Fibroblast of pulmonary artery (primary cell): ENCODE measurements at regions not wholly inside any gene's neighbourhood (a gene's known extent, or its start where the extent isn't known, plus 50 kb on each side); places are given as distances from the start of the nearest gene placed in this dataset.

ENCODE experiments used
- DNase-seq: peaks from one replicate; pipeline ENCODE4 v3.0.0-alpha.2; 2010; ENCODE audit warnings: low read depth
- H3K4me3 ChIP-seq: replicated peaks from 2 replicates; pipeline ENCODE4 v1.5.1; 2011; ENCODE audit warnings: low read depth, mild to moderate bottlenecking, control low read depth, low read length, moderate library complexity
- TF ChIP-seq, protein P1 (sequence below): IDR thresholded peaks from 2 replicates; pipeline ENCODE4 v1.5.1; 2011; ENCODE audit warnings: mild to moderate bottlenecking, control low read depth, low read length, inconsistent platforms; ENCODE audit errors: missing control alignments

DNA sequence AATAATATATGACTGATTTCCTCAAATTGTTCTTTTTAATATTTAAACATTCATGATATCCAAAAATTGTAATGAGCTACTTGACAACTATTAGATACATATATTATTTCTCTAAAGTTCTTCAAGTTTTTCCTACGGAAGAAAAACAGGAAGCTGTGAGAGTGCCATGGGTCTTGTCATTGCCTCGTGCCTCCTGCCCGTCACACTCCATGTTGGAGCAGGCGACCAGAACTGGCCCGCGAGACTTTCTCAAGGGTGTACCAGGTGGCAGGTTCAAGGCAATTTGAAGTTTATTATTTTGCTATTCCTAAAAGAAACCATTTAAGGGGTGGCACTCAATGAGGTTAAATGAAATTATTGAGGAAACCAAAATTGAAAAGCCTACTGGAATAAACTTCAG is 337.2 kb downstream of the HACE1 start:
- DNase-seq: no peak
- TF ChIP-seq, protein P1, sequence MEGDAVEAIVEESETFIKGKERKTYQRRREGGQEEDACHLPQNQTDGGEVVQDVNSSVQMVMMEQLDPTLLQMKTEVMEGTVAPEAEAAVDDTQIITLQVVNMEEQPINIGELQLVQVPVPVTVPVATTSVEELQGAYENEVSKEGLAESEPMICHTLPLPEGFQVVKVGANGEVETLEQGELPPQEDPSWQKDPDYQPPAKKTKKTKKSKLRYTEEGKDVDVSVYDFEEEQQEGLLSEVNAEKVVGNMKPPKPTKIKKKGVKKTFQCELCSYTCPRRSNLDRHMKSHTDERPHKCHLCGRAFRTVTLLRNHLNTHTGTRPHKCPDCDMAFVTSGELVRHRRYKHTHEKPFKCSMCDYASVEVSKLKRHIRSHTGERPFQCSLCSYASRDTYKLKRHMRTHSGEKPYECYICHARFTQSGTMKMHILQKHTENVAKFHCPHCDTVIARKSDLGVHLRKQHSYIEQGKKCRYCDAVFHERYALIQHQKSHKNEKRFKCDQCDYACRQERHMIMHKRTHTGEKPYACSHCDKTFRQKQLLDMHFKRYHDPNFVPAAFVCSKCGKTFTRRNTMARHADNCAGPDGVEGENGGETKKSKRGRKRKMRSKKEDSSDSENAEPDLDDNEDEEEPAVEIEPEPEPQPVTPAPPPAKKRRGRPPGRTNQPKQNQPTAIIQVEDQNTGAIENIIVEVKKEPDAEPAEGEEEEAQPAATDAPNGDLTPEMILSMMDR: no peak
- H3K4me3 ChIP-seq: no peak overlapping the region

DNA sequence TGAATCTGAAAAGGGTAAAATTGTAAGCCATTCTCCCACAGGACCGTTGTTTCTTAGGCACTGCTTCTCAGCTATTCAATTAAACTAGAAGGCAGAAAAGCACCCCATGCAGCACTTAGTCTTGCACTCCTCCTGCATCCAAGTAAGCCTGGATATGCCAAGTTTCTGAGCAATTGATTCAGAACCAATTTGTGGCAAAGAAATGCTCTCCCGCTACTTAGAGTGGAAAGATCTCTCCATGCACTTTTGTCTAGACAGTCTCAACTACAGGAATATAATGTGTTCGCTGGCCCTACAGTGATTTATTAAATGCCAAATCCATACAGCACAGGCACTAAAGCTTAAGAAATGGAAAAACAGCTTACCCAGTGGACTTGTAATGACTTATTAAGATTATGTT is 338.5 kb downstream of the HACE1 start:
- TF ChIP-seq, protein P1: no peak
- no peak overlapping the region for H3K4me3 ChIP-seq

DNA sequence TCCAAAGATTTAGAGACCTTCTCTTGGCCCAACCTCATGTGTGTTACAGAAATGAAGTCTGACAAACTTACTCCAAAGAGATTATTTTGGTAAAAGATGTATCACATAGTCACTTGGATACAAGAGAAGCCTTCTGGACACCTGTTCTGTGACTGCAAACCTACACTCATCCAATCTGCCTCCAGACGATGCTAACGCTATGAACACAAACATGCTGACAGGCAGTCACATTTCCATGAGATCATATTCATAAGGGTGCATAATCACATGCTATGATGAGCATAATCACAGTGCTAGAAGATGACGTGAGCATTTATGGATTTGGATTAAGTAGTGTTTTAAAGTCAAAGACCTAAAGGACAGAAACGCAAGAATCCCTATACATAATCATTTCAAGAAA is 340.2 kb downstream of the HACE1 start:
- DNase-seq: no peak
- TF ChIP-seq, protein P1: no peak
- no peak overlapping the region for H3K4me3 ChIP-seq

More for the DNA sequence above, 338.5 kb downstream of the HACE1 start:
- DNase-seq: no peak

DNA sequence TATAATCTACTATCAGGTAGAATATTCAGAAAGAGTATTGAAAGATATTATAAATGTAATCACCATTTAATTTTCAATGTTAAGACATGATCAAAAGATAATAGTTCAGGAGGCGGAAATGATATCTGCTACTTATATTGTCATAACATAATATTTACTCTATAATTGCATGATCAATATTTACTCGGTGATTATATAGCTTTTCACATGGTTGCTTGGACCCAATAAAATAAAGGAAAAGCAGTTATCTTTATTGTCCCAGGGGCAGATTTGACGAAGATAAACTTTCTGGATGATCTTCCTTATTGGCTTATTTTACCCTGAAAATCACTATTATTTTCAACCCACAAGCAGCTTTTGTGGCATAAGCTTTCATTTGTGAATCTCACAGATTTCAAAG is 350.4 kb downstream of the HACE1 start:
- no peak for DNase-seq
- no peak overlapping the region for H3K4me3 ChIP-seq
- TF ChIP-seq, protein P1: no peak

DNA sequence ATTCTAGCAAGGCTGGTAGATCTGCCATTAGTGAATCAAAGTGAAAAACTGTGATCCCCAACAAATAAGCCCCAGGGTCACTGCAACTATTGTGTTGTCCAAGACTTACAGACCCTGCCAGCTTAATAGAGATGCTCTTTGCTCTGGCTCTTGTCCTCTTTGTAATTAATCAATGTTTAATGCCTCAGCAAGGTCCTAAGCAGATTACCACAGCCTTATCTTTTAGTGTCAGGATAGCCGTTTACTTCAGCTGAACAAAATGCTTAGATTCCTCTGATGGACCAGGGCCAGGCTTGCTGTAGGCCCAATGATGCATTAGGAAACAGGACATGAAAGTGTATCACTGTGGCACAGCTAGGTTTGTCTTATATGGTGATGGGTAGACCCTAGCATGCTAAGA is 353.3 kb downstream of the HACE1 start:
- DNase-seq: no peak
- TF ChIP-seq, protein P1: no peak
- H3K4me3 ChIP-seq: no peak overlapping the region

DNA sequence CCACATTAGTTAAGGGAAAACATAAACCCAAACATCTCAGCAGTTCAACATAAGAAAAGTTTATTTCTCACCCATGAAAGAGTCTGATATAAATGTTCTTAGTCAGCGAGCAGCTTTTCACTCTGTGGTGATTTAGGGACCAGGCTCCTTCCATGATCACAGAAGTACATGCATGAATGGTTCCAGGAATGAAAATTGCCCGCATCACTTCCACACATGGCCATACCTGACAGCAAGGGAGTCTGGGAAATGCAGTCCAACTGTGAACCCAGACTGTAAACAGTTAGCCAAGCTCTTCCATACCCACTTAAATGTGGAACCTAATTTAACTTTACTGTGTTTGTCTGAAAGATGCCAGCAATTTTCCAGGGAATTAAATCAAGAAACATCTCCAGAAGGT is 353.9 kb downstream of the HACE1 start:
- TF ChIP-seq, protein P1: no peak
- DNase-seq: no peak
- H3K4me3 ChIP-seq: no peak overlapping the region

DNA sequence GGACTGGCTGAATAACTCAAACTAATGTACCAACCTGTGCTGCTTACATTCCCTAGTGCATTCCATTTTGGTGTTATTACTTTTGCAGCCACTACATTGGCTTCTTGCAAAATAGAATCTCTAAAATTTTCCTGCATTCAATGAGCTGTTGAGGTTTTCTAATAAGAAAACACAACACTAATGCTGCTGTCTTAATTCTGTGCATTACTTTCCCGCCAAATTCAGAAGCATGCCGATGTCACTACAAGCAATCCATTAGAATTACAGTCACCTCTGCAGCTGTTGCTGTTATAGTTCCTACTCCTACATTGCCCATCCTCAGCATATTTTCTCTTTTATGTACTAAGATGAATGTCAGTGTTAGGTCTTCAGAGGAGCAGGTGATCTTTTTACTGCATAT is 359.5 kb downstream of the HACE1 start:
- H3K4me3 ChIP-seq: no peak overlapping the region
- TF ChIP-seq, protein P1: no peak
- no peak for DNase-seq
